GM23338 (cell line): ENCODE measurements at regions not wholly inside any gene's neighbourhood (a gene's known extent, or its start where the extent isn't known, plus 50 kb on each side); places are given as distances from the start of the nearest gene placed in this dataset.

Experiments
- CREB1 ChIP-seq: fragments of 250-450 bp; sonication (Bioruptor Pico); IDR thresholded peaks from 2 replicates; pipeline ENCODE4 v1.5.0; 2020; ENCODE audit warnings: low read depth, mild to moderate bottlenecking, moderate library complexity
- CTCF ChIP-seq, 2 experiments: fragments of 200-600 bp in 1 of 2; sonication (generic) in 1 of 2; conservative IDR thresholded peaks; 2 replicates each; pipeline versions ENCODE4 v1.5.1 to v1.6.1; 2016 to 2017; ENCODE audit warnings: antibody characterized with exemption in 2 of 2, low read depth in 2 of 2, mild to moderate bottlenecking in 2 of 2, moderate library complexity in 1 of 2
- ETS1 ChIP-seq: IDR thresholded peaks from 2 replicates; pipeline ENCODE4 v1.6.1; 2016; ENCODE audit warnings: antibody characterized with exemption
- EZH2 ChIP-seq: fragments of 200-600 bp; sonication (generic); IDR thresholded peaks from one replicate; pipeline ENCODE4 v1.8.0; 2017; ENCODE audit warnings: antibody characterized with exemption, mild to moderate bottlenecking, low read depth; ENCODE audit not compliant: unreplicated experiment
- EZH2phosphoT487 ChIP-seq: fragments of 200-600 bp; sonication (generic); IDR thresholded peaks from one replicate; pipeline ENCODE4 v1.8.1; 2018; ENCODE audit warnings: antibody characterized with exemption; ENCODE audit not compliant: unreplicated experiment
- JUNB ChIP-seq: IDR thresholded peaks from one replicate; pipeline ENCODE4 v1.6.1; 2016; ENCODE audit warnings: antibody characterized with exemption; ENCODE audit not compliant: unreplicated experiment
- NANOG ChIP-seq: IDR thresholded peaks from 2 replicates; pipeline ENCODE4 v1.6.1; 2016; ENCODE audit warnings: antibody characterized with exemption, borderline replicate concordance
- POLR2AphosphoS5 ChIP-seq: IDR thresholded peaks from 2 replicates; pipeline ENCODE4 v1.6.1; 2016; ENCODE audit warnings: antibody characterized with exemption, low read depth
- REST ChIP-seq: IDR thresholded peaks from one replicate; pipeline ENCODE4 v1.6.1; 2018; ENCODE audit warnings: antibody characterized with exemption; ENCODE audit not compliant: unreplicated experiment
- STAT1 ChIP-seq: IDR thresholded peaks from one replicate; pipeline ENCODE4 v1.6.1; 2016; ENCODE audit warnings: antibody characterized with exemption; ENCODE audit not compliant: unreplicated experiment

GRCh38 chr16:65895906-65896305 is 470.6 kb upstream of the CDH5 start:
- TF ChIP-seq POLR2AphosphoS5: no peak
- TF ChIP-seq EZH2: no peak
- TF ChIP-seq CTCF (conservative IDR thresholded peaks at IDR 0.05; ENCODE audit: low read depth in 2 of 2): no peak
- no peak for TF ChIP-seq CREB1 (CRISPR knock-in tag)
- TF ChIP-seq REST: no peak
- no peak for TF ChIP-seq JUNB
- no peak for TF ChIP-seq EZH2phosphoT487
- no peak for TF ChIP-seq STAT1
- no peak for TF ChIP-seq ETS1
- no peak for TF ChIP-seq NANOG
